Trophoblast cell (in vitro differentiated cells and primary cell): ENCODE measurements at regions not wholly inside any gene's neighbourhood (a gene's known extent, or its start where the extent isn't known, plus 50 kb on each side); places are given as distances from the start of the nearest gene placed in this dataset.
"Not testable (repeated sequence)": the region's sequence is repeated elsewhere in the genome, so short reads cannot be mapped to it uniquely, and the experiment has no call there.

Experiments used
- DNase-seq, 2 donors: peaks; one replicate each; pipeline ENCODE4 v3.0.0-alpha.2; 2016
- H2AFZ ChIP-seq: 2 replicates; pipeline ENCODE4 v1.6.1; 2013; ENCODE audit warnings: low read length, moderate library complexity, mild to moderate bottlenecking; ENCODE audit not compliant: insufficient read depth, poor library complexity
- H2AK5ac ChIP-seq: 2 replicates; pipeline ENCODE4 v1.6.1; 2013; ENCODE audit warnings: mild to moderate bottlenecking, low read length
- H2BK120ac ChIP-seq: 2 replicates; pipeline ENCODE4 v1.6.1; 2013; ENCODE audit warnings: low read length, mild to moderate bottlenecking, moderate library complexity; ENCODE audit not compliant: insufficient read depth, poor library complexity
- H2BK12ac ChIP-seq: 2 replicates; pipeline ENCODE4 v1.6.1; 2013; ENCODE audit warnings: mild to moderate bottlenecking, low read length, moderate library complexity
- H2BK5ac ChIP-seq: 2 replicates; pipeline ENCODE4 v1.6.1; 2013; ENCODE audit warnings: low read length, low read depth, moderate library complexity, mild to moderate bottlenecking; ENCODE audit not compliant: poor library complexity
- H3K14ac ChIP-seq: 2 replicates; pipeline ENCODE4 v1.6.1; 2013; ENCODE audit warnings: mild to moderate bottlenecking, low read length
- H3K18ac ChIP-seq: 2 replicates; pipeline ENCODE4 v1.6.1; 2013; ENCODE audit warnings: mild to moderate bottlenecking, low read length
- H3K23ac ChIP-seq: 2 replicates; pipeline ENCODE4 v1.6.1; 2013; ENCODE audit warnings: low read length
- H3K27ac ChIP-seq: 2 replicates; pipeline ENCODE4 v1.5.1; 2013; ENCODE audit warnings: low read depth, mild to moderate bottlenecking, inconsistent platforms, low read length, moderate library complexity
- H3K27me3 ChIP-seq: 2 replicates; pipeline ENCODE4 v1.6.1; 2013; ENCODE audit warnings: inconsistent platforms, mild to moderate bottlenecking, low read length, moderate library complexity; ENCODE audit not compliant: insufficient read depth
- H3K36me3 ChIP-seq, 2 experiments: 1 replicate in 1 of 2; 2 replicates in 1 of 2; pipeline ENCODE4 v1.6.1; 2013; ENCODE audit warnings: low read length in 2 of 2, mild to moderate bottlenecking in 2 of 2, moderate library complexity in 1 of 2; ENCODE audit not compliant: insufficient read depth in 2 of 2, control insufficient read depth in 1 of 2
- H3K4ac ChIP-seq: 2 replicates; pipeline ENCODE4 v1.6.1; 2013; ENCODE audit warnings: low read depth, mild to moderate bottlenecking, low read length, moderate library complexity
- H3K4me1 ChIP-seq, 2 experiments: 1 replicate in 1 of 2; 2 replicates in 1 of 2; pipeline ENCODE4 v1.6.1; 2013; ENCODE audit warnings: low read length in 2 of 2, mild to moderate bottlenecking in 2 of 2, moderate library complexity in 1 of 2; ENCODE audit not compliant: insufficient read depth in 2 of 2, control insufficient read depth in 1 of 2
- H3K4me2 ChIP-seq: 2 replicates; pipeline ENCODE4 v1.6.1; 2013; ENCODE audit warnings: inconsistent platforms, mild to moderate bottlenecking, low read length, moderate library complexity
- H3K4me3 ChIP-seq: 2 replicates; pipeline ENCODE4 v1.5.1; 2013; ENCODE audit warnings: mild to moderate bottlenecking, low read depth, low read length, inconsistent platforms
- H3K79me1 ChIP-seq: one replicate; pipeline ENCODE4 v1.6.1; 2013; ENCODE audit warnings: low read length
- H3K79me2 ChIP-seq: 2 replicates; pipeline ENCODE4 v1.6.1; 2013; ENCODE audit warnings: low read length, mild to moderate bottlenecking; ENCODE audit not compliant: control insufficient read depth, insufficient read depth, poor library complexity
- H3K9ac ChIP-seq: 2 replicates; pipeline ENCODE4 v1.6.1; 2013; ENCODE audit warnings: mild to moderate bottlenecking, low read length
- H3K9me3 ChIP-seq: 2 replicates; pipeline ENCODE4 v1.6.1; 2013; ENCODE audit warnings: low read depth, mild to moderate bottlenecking, control low read depth, inconsistent platforms, low read length; ENCODE audit not compliant: insufficient read depth
- H4K12ac ChIP-seq: 2 replicates; pipeline ENCODE4 v1.6.1; 2013; ENCODE audit warnings: low read depth, mild to moderate bottlenecking, low read length, moderate library complexity
- H4K8ac ChIP-seq: 2 replicates; pipeline ENCODE4 v1.6.1; 2013; ENCODE audit warnings: low read depth, mild to moderate bottlenecking, low read length, moderate library complexity
- H4K91ac ChIP-seq: one replicate; pipeline ENCODE4 v1.6.1; 2013; ENCODE audit warnings: low read depth, mild to moderate bottlenecking, low read length, moderate library complexity
- WGBS: extraction: QIAGEN DNeasy Blood & Tissue Kit; methylation state at CpG from one replicate; pipeline ENCODE4 v1.1.7; 2013; ENCODE audit warnings: missing lambda C conversion rate; ENCODE audit not compliant: insufficient read length, insufficient coverage; ENCODE audit errors: extremely low coverage; 5-methylcytosine and 5-hydroxymethylcytosine counted together

GRCh38 chr12:86574143-86574542 lies 318.0 kb upstream of the MGAT4C start:
- Histone ChIP-seq H3K79me1 (no peaks in the 10 kb centered on the region), H3K27me3 (no peaks in the 10 kb centered on the region), H3K79me2 (no peaks in the 10 kb centered on the region), H3K4me3 (no peak overlapping the region), H3K4ac (no peak overlapping the region), H2BK12ac (no peak overlapping the region), H2AFZ (no peak overlapping the region), H3K4me2 (no peak overlapping the region), H3K23ac (no peak overlapping the region), H2BK120ac (no peak overlapping the region), H3K9ac (no peak overlapping the region), H3K18ac (no peak overlapping the region), H4K91ac (no peak overlapping the region), H3K14ac (no peak overlapping the region), H2BK5ac (no peak overlapping the region), H4K8ac (no peak overlapping the region), H3K27ac (no peak overlapping the region), H3K36me3 (no peaks in the 10 kb centered on the region), H4K12ac (no peak overlapping the region), H3K4me1 (no peaks in the 10 kb centered on the region), H3K9me3 (no peaks in the 10 kb centered on the region), H2AK5ac (no peak overlapping the region)
- no peak for DNase-seq

- Histone ChIP-seq H2BK12ac (no peak overlapping the region), H3K23ac (no peak overlapping the region)
- no CpG with 5 or more reads among the region's 1 CpG for WGBS
Observed at GRCh38 chr12:86572455-86572854, 316.3 kb upstream of the MGAT4C start.

DNA sequence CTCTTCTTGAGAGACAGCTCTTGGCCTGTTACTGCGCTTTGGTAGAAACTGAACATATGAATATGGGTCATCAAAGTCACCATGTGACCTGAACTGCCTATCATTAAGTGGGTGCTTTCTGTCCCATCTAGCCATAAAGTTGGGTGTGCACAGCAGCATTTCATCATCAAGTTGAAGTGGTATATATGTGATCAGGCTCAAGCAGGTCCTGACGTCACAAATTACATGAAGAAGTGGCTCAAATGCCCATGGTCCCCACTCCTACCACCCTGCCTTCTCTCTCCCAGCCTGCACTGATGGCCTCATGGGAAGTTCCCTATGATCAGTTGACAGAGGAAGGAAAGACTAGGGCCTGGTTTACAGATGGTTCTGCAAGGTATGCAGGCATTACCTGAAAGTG lies 308.8 kb upstream of the MGAT4C start:
- Histone ChIP-seq H2BK5ac (no peak overlapping the region), H3K36me3 (no peaks in the 10 kb centered on the region), H3K27me3 (no peaks in the 10 kb centered on the region), H3K79me2 (no peaks in the 10 kb centered on the region), H2BK12ac (no peak overlapping the region), H2BK120ac (no peak overlapping the region), H3K23ac (no peak overlapping the region), H3K79me1 (no peaks in the 10 kb centered on the region), H3K14ac (no peak overlapping the region), H3K4me2 (no peak overlapping the region), H3K27ac (no peak overlapping the region), H4K8ac (no peak overlapping the region), H3K4ac (no peak overlapping the region), H3K4me3 (no peak overlapping the region), H3K4me1 (no peaks in the 10 kb centered on the region), H3K18ac (no peak overlapping the region), H3K9ac (no peak overlapping the region), H4K91ac (no peak overlapping the region), H2AK5ac (no peak overlapping the region), H2AFZ (no peak overlapping the region), H3K9me3 (no peaks in the 10 kb centered on the region), H4K12ac (no peak overlapping the region)
- no peak for DNase-seq
- whole genome bisulfite sequencing: no CpG with 5 or more reads among the region's 2 CpGs

More at GRCh38 chr12:86572455-86572854, 316.3 kb upstream of the MGAT4C start:
- no peak overlapping the region for H2AK5ac ChIP-seq
- H3K14ac ChIP-seq: no peak overlapping the region
- DNase-seq: no peak
- H3K4me2 ChIP-seq: no peak overlapping the region
- no peaks in the 10 kb centered on the region for H3K79me1 ChIP-seq
- no peak overlapping the region for H3K9ac ChIP-seq
- no peak overlapping the region for H2BK120ac ChIP-seq
- no peak overlapping the region for H3K18ac ChIP-seq
- H3K79me2 ChIP-seq: no peaks in the 10 kb centered on the region
- H3K4ac ChIP-seq: no peak overlapping the region
- no peak overlapping the region for H4K91ac ChIP-seq
- no peaks in the 10 kb centered on the region for H3K27me3 ChIP-seq
- H4K12ac ChIP-seq: no peak overlapping the region
- H3K9me3 ChIP-seq: no peaks in the 10 kb centered on the region
- H3K4me3 ChIP-seq: no peak overlapping the region
- H3K27ac ChIP-seq: no peak overlapping the region
- H2BK5ac ChIP-seq: no peak overlapping the region
- no peaks in the 10 kb centered on the region for H3K36me3 ChIP-seq
- H4K8ac ChIP-seq: no peak overlapping the region
- H2AFZ ChIP-seq: no peak overlapping the region
- no peaks in the 10 kb centered on the region for H3K4me1 ChIP-seq

DNA sequence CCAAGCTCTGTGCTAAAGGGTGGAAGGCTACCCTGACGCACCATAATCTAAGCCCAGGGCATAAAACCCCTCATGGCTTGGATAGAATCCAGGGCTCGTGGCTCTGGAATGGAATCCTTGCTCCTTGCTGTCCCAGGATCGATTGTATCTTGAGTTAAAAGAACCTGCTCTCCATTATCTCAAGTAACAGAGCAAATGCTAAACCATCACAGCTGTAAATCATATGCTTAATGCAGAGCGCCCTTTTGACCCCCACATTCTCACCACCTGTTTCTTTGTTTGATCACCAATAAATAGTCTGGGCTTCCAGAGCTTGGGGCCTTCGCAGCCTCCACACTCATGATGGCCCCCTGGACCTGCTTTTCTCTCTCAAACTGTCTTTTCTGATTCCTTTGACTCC lies 299.3 kb upstream of the MGAT4C start:
- H2BK120ac ChIP-seq, H4K12ac ChIP-seq, H3K14ac ChIP-seq, H3K27me3 ChIP-seq, H4K91ac ChIP-seq, H4K8ac ChIP-seq, H3K4ac ChIP-seq, H2AK5ac ChIP-seq, H3K4me1 ChIP-seq, H3K23ac ChIP-seq, DNase-seq, H3K27ac ChIP-seq, H3K9me3 ChIP-seq, H3K4me3 ChIP-seq, H3K36me3 ChIP-seq, H2AFZ ChIP-seq, H3K79me1 ChIP-seq, H2BK5ac ChIP-seq, H3K18ac ChIP-seq, H3K79me2 ChIP-seq, H2BK12ac ChIP-seq, H3K9ac ChIP-seq, H3K4me2 ChIP-seq: not testable (repeated sequence)
- WGBS: no CpG with 5 or more reads among the region's 5 CpGs
